GM19395 (cell line): ENCODE measurements at regions not wholly inside any gene's neighbourhood (a gene's known extent, or its start where the extent isn't known, plus 50 kb on each side); places are given as distances from the start of the nearest gene placed in this dataset.
A peak's percentile ranks its signal among the peaks of the same experiment; 100 is the strongest.
"Not testable (repeated sequence)": the region's sequence is repeated elsewhere in the genome, so short reads cannot be mapped to it uniquely, and the experiment has no call there.

Experiments
- ATAC-seq: cut with Tn5 transposase; IDR thresholded peaks from one replicate; pipeline ENCODE4 v1.9.1; 2021; ENCODE audit warnings: mild to moderate bottlenecking, moderate library complexity; ENCODE audit not compliant: unreplicated experiment

- no peak for ATAC-seq
Observed at GRCh38 chr4:116688536-116688935, 396.8 kb downstream of the TRAM1L1 start.

DNA sequence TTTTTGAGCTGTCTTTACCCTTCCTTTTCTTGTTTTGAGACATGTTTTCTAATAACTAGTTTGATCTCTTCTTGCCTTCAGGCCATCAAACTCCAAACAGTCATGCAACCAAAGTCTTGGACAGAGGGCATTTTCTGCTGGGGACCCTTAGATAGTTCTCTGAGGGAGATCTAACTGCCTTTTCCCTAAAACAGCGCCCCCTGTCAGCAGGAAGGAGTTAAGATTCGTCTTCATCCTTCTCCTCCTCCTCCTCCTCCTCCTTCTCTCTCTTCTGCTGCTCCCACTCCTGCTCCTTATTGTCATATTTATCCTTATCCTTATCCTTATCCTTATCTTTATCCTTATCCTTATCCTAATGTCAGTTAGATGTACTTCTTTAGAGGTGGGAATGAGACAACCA is 417.2 kb downstream of the TRAM1L1 start:
- ATAC-seq: no peak

DNA sequence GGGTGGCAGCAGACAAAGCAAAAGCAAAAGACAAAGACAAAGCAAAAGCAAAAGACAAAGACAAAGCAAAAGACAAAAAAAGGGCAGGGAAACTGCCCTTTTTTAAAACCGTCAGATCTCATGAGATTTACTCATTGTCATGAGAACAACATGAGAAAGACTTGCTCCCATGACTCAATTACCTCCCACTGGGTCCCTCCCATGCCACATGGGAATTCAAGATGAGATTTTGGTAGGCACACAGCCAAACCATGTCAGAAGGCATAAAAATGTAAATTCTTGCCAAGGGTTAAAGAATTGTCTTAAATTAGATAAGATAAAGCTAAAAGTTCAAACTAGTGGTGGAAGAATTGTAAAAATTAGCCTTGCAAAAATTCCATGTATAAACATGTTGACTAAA is 419.7 kb downstream of the TRAM1L1 start:
- no peak for ATAC-seq

GRCh38 chr4:116664198-116664597 is 421.2 kb downstream of the TRAM1L1 start:
- ATAC-seq: no peak

- ATAC-seq: no peak
Observed at GRCh38 chr4:116639070-116639577, 446.3 kb downstream of the TRAM1L1 start.

- ATAC-seq: no peak
Observed at GRCh38 chr4:116638592-116638991, 446.8 kb downstream of the TRAM1L1 start.

GRCh38 chr4:116636917-116637316 is 448.5 kb downstream of the TRAM1L1 start:
- peak; percentile 93 for ATAC-seq

DNA sequence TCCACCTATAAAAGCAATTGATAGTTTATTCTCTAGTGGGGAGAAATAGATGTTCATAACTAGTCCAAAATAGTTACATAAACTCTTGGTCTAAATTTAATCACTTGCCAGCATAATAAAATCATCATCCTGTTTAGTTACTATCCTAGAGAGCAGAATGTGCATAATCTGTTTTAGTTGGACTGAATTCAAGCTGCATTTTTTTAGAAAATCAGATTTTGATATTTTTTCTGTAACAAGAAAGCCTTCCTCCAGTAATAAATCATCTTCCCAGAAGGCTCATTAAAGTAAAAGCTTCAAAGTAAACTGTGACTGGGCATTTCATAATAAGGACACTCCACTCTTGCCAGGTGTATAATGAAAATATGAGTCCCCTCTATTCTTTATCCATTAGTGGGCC is 453.1 kb downstream of the TRAM1L1 start:
- ATAC-seq: no peak

DNA sequence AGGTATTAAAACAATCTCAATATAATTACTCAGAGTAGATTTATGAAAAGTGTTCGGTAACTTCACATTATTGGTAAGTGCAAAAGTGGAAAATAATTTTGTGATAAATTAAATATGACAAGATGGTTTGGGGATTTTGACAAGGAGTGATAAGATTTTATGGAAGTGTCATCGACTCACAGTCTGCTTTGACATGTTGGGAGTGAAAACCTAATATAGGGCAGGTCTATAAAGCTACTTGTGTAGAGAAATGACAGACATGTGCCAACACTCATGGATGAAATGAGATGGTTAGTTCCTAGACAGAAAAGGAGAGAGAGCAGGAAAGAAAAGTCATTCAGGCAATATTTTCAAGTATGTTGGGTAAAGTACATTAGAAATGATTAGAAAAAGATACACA is 456.8 kb downstream of the TRAM1L1 start:
- ATAC-seq: no peak

- no peak for ATAC-seq
Observed at GRCh38 chr4:116627545-116627944, 457.8 kb downstream of the TRAM1L1 start.

DNA sequence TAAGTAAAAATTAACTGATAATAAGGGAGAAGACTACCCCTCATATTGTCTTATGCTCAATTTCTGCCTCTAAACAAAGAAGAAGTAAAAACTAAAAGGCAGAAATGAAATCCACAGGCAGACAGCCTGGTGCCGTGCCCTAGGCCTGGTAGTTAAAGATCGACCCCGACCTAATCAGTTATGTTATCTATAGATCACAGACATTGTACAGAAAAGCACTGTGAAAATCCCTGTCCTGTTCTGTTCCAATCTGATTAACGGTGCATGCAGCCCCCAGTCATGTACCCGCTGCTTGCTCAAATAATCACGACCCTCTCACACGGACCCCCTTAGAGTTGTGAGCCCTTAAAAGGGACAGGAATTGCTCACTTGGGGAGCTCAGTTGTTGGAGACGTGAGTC is 465.9 kb downstream of the TRAM1L1 start:
- ATAC-seq: not testable (repeated sequence)

DNA sequence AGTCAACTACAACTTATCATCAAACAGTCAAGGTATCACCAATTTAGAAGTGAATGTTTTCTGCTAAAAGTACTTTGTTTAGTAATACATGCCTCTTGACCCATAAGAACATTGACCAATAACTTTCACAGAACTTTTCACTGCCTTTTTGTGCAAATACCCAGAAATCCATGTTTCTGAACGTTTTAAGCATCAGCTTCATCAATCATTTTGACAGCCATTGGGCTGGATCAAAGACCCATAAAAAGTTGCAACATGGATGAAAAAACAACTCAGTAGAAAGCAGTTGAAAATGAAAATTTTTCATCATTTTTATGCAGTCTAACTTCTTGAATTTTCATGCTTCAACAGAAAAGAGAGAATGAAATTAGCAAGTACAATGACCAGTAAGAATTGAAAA is 466.7 kb downstream of the TRAM1L1 start:
- no peak for ATAC-seq

DNA sequence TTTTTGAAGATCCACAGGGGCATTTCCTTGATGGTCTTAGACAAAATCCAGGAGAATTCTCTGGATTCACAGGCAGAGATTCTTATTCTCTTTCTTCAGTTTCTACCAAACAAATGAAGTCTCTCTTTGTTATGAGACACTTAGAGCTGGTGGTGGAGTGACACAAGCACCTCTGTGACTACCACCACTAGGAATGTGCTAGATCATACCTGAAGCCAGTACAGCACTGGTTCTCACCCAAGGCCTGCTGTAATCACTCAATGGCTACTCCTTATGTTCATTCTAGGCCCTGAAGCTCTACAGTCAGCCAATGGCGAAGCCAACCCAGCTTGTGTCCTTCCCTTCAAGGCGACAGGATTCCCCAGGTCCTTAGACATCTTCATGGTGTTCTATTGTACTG is 482.3 kb downstream of the TRAM1L1 start:
- no peak for ATAC-seq

DNA sequence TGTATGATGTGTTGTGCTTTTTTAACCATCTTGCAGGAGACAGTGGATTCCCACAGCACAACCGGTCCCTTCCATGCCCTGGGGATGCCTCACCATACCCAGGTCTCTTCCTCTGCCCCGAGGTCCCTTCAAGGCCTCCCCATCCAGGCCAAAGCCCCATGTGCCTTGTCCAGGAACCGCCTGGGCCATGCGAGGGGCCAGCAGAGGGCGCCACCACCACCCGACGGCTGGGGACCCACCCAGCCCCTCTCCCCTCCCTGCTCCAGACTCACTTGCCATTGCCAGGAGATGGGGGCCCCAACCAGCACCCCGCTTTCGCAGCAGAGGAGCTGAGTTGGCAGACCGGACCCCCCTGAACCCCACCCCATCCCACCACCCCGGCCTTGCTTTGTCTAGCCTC is 485.5 kb downstream of the TRAM1L1 start:
- no peak for ATAC-seq

GRCh38 chr4:116598980-116599789 is 486.2 kb downstream of the TRAM1L1 start:
- no peak for ATAC-seq

- no peak for ATAC-seq
Observed at GRCh38 chr4:116598155-116598979, 487.0 kb downstream of the TRAM1L1 start.

- ATAC-seq: no peak
Observed at GRCh38 chr4:116590648-116591047, 494.7 kb downstream of the TRAM1L1 start.

- ATAC-seq: no peak
Observed at GRCh38 chr4:116588783-116589182, 496.6 kb downstream of the TRAM1L1 start.

- no peak for ATAC-seq
Observed at GRCh38 chr4:116585246-116585645, 500.1 kb downstream of the TRAM1L1 start.

DNA sequence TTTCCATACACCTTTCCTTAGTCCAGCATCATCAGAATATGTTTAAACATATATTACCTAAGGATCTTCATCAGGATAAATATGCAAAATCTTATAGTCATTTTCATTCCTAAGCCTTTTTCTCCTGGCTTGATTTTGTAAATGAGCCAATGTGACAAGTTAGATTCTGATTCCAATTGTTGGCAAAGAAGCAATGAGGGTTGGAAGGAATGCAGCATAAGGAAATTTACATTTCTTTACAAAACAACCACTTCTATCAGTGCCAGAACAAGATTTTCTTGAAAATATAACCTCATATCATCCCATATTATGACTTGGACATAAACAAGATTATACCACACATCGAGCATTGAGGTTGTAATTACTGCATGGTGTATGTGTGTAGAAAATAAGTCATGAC is 508.1 kb downstream of the TRAM1L1 start:
- no peak for ATAC-seq

GRCh38 chr4:116573540-116573939 is 511.8 kb downstream of the TRAM1L1 start:
- ATAC-seq: no peak

- no peak for ATAC-seq
Observed at GRCh38 chr4:116561768-116562167, 523.6 kb downstream of the TRAM1L1 start.
